ENCODE measurements at regions not wholly inside any gene's neighbourhood (a gene's known extent, or its start where the extent isn't known, plus 50 kb on each side); places are given as distances from the start of the nearest gene placed in this dataset.
"Not testable (repeated sequence)": the region's sequence is repeated elsewhere in the genome, so short reads cannot be mapped to it uniquely, and the experiment has no call there.

- TF ChIP-seq, protein P1, sequence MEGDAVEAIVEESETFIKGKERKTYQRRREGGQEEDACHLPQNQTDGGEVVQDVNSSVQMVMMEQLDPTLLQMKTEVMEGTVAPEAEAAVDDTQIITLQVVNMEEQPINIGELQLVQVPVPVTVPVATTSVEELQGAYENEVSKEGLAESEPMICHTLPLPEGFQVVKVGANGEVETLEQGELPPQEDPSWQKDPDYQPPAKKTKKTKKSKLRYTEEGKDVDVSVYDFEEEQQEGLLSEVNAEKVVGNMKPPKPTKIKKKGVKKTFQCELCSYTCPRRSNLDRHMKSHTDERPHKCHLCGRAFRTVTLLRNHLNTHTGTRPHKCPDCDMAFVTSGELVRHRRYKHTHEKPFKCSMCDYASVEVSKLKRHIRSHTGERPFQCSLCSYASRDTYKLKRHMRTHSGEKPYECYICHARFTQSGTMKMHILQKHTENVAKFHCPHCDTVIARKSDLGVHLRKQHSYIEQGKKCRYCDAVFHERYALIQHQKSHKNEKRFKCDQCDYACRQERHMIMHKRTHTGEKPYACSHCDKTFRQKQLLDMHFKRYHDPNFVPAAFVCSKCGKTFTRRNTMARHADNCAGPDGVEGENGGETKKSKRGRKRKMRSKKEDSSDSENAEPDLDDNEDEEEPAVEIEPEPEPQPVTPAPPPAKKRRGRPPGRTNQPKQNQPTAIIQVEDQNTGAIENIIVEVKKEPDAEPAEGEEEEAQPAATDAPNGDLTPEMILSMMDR (conservative IDR thresholded peaks at IDR 0.05; ENCODE audit: low read depth), result no peak
- CTCF ChIA-PET, result no interaction called here
- POLR2A ChIA-PET (ENCODE audit: low non-redundant PET), result no interaction called here
- no peak for DNase-seq (ENCODE audit: low spot score)
- no peak overlapping the region for H3K27ac ChIP-seq
These were observed 89.4 kb downstream of the ZNF675 start for GRCh38 chr19:23597661-23598060.

GRCh38 chr19:23596872-23597271, 90.1 kb downstream of the ZNF675 start:
- POLR2A ChIA-PET (ENCODE audit: low non-redundant PET), result no interaction called here
- TF ChIP-seq, protein P1 (conservative IDR thresholded peaks at IDR 0.05; ENCODE audit: low read depth), result no peak
- CTCF ChIA-PET, result no interaction called here
- no peak overlapping the region for H3K27ac ChIP-seq
- DNase-seq (ENCODE audit: low spot score), result no peak

DNA sequence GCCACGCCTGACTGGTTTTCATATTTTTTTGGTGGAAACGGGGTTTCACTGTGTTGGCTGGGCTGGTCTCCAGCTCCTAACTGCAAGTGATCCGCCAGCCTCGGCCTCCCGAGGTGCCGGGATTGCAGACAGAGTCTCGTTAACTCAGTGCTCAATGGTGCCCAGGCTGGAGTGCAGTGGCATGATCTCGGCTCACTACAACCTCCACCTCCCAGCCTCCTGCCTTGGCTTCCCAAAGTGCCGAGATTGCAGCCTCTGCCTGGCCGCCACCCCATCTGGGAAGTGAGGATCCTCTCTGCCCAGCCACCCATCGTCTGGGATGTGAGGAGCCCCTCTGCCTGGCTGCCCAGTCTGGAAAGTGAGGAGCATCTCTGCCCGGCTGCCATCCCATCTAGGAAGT, 92.7 kb downstream of the ZNF675 start:
- POLR2A ChIA-PET (ENCODE audit: low non-redundant PET); H3K27ac ChIP-seq; DNase-seq (ENCODE audit: low spot score): not testable (repeated sequence)
- CTCF ChIA-PET, result interaction anchor here (0.6 kb wide), 1 partner anchor 14 kb away, joined by 3 read pairs; no protein-coding TSS in a partner anchor

- no peak for DNase-seq (ENCODE audit: low spot score)
- ChIA-PET CTCF (no interaction called here), POLR2A (ENCODE audit: low non-redundant PET) (no interaction called here)
- H3K27ac ChIP-seq, result no peak overlapping the region
- TF ChIP-seq, protein P1 (conservative IDR thresholded peaks at IDR 0.05; ENCODE audit: low read depth), result no peak
These were observed 99.5 kb downstream of the ZNF675 start for GRCh38 chr19:23587546-23587945.

- CTCF ChIA-PET, result no interaction called here
These were observed 109.5 kb downstream of the ZNF675 start for GRCh38 chr19:23577501-23577900.

GRCh38 chr19:23571175-23571574, 115.8 kb downstream of the ZNF675 start:
- TF ChIP-seq, protein P1 (conservative IDR thresholded peaks at IDR 0.05; ENCODE audit: low read depth), result no peak
- CTCF ChIA-PET, result no interaction called here
- DNase-seq (ENCODE audit: low spot score), result no peak
- POLR2A ChIA-PET (ENCODE audit: low non-redundant PET), result no interaction called here
- H3K27ac ChIP-seq, result no peak overlapping the region

More at GRCh38 chr19:23577501-23577900, 109.5 kb downstream of the ZNF675 start:
- DNase-seq (ENCODE audit: low spot score), result no peak
- POLR2A ChIA-PET (ENCODE audit: low non-redundant PET), result no interaction called here
- TF ChIP-seq, protein P1 (conservative IDR thresholded peaks at IDR 0.05; ENCODE audit: low read depth), result no peak
- H3K27ac ChIP-seq, result no peak overlapping the region

GRCh38 chr19:23568116-23568515, 118.9 kb downstream of the ZNF675 start:
- DNase-seq (ENCODE audit: low spot score); H3K27ac ChIP-seq; CTCF ChIA-PET; POLR2A ChIA-PET (ENCODE audit: low non-redundant PET): not testable (repeated sequence)

GRCh38 chr19:23565256-23565655, 121.8 kb downstream of the ZNF675 start:
- no peak overlapping the region for H3K27ac ChIP-seq
- POLR2A ChIA-PET (ENCODE audit: low non-redundant PET), result no interaction called here
- no peak for DNase-seq (ENCODE audit: low spot score)
- CTCF ChIA-PET, result no interaction called here
- TF ChIP-seq, protein P1 (conservative IDR thresholded peaks at IDR 0.05; ENCODE audit: low read depth), result no peak
